H9 (cell line): ENCODE measurements at regions not wholly inside any gene's neighbourhood (a gene's known extent, or its start where the extent isn't known, plus 50 kb on each side); places are given as distances from the start of the nearest gene placed in this dataset.

Source experiments
- DNase-seq: peaks from one replicate; pipeline ENCODE4 v3.0.0-alpha.2; 2017
- H2AFZ ChIP-seq: one replicate; pipeline ENCODE4 v1.6.1; 2013; ENCODE audit warnings: mild to moderate bottlenecking, low read length, control low read depth, moderate library complexity
- H2AK5ac ChIP-seq: 2 replicates; pipeline ENCODE4 v1.6.1; 2013; ENCODE audit warnings: low read length, control low read depth, mixed read lengths; ENCODE audit not compliant: insufficient read length
- H2BK120ac ChIP-seq: one replicate; pipeline ENCODE4 v1.6.1; 2013; ENCODE audit warnings: low read depth, mild to moderate bottlenecking, low read length, control low read depth, inconsistent platforms; ENCODE audit not compliant: poor library complexity, severe bottlenecking
- H2BK12ac ChIP-seq: 2 replicates; pipeline ENCODE4 v1.6.1; 2013; ENCODE audit warnings: low read length, control low read depth, mixed read lengths, low read depth; ENCODE audit not compliant: insufficient read length
- H2BK15ac ChIP-seq: 2 replicates; pipeline ENCODE4 v1.6.1; 2013; ENCODE audit warnings: low read depth, low read length, control low read depth
- H2BK20ac ChIP-seq: one replicate; pipeline ENCODE4 v1.6.1; 2013; ENCODE audit warnings: low read depth, mild to moderate bottlenecking, low read length, control low read depth, inconsistent platforms; ENCODE audit not compliant: poor library complexity, severe bottlenecking
- H2BK5ac ChIP-seq: 2 replicates; pipeline ENCODE4 v1.6.1; 2013; ENCODE audit warnings: low read length, control low read depth, mixed read lengths; ENCODE audit not compliant: insufficient read length
- H3K14ac ChIP-seq: 2 replicates; pipeline ENCODE4 v1.6.1; 2013; ENCODE audit warnings: low read length, control low read depth; ENCODE audit not compliant: insufficient read depth
- H3K18ac ChIP-seq: 2 replicates; pipeline ENCODE4 v1.6.1; 2013; ENCODE audit warnings: low read depth, mild to moderate bottlenecking, mixed read lengths, low read length, control low read depth; ENCODE audit not compliant: insufficient read length
- H3K23ac ChIP-seq: 2 replicates; pipeline ENCODE4 v1.6.1; 2013; ENCODE audit warnings: low read length, control low read depth, mixed read lengths, low read depth; ENCODE audit not compliant: insufficient read length
- H3K23me2 ChIP-seq: 2 replicates; pipeline ENCODE4 v1.6.1; 2013; ENCODE audit warnings: low read depth, mild to moderate bottlenecking, mixed read lengths, low read length, control low read depth; ENCODE audit not compliant: insufficient read length, poor library complexity, severe bottlenecking
- H3K27ac ChIP-seq: 2 replicates; pipeline ENCODE4 v1.5.1; 2013; ENCODE audit warnings: low read length, control low read depth, mixed read lengths, low read depth; ENCODE audit not compliant: insufficient read length
- H3K27me3 ChIP-seq: 2 replicates; pipeline ENCODE4 v1.6.1; 2013; ENCODE audit warnings: low read length, control low read depth, inconsistent platforms; ENCODE audit not compliant: insufficient read depth
- H3K4ac ChIP-seq: 2 replicates; pipeline ENCODE4 v1.6.1; 2013; ENCODE audit warnings: low read depth, mild to moderate bottlenecking, control low read depth, inconsistent platforms, low read length, moderate library complexity
- H3K4me1 ChIP-seq: 2 replicates; pipeline ENCODE4 v1.6.1; 2013; ENCODE audit warnings: low read length, control low read depth, inconsistent platforms; ENCODE audit not compliant: insufficient read depth
- H3K4me2 ChIP-seq: 2 replicates; pipeline ENCODE4 v1.6.1; 2013; ENCODE audit warnings: low read length, control low read depth, mixed read lengths; ENCODE audit not compliant: insufficient read length, insufficient read depth
- H3K56ac ChIP-seq: 2 replicates; pipeline ENCODE4 v1.6.1; 2013; ENCODE audit warnings: low read depth, mild to moderate bottlenecking, mixed read lengths, low read length, control low read depth; ENCODE audit not compliant: insufficient read length
- H3K79me1 ChIP-seq: 2 replicates; pipeline ENCODE4 v1.6.1; 2013; ENCODE audit warnings: low read depth, mild to moderate bottlenecking, moderate library complexity, low read length, control low read depth, inconsistent platforms; ENCODE audit not compliant: insufficient read depth, poor library complexity, severe bottlenecking
- H3K79me2 ChIP-seq: 2 replicates; pipeline ENCODE4 v1.6.1; 2013; ENCODE audit warnings: low read length, control low read depth, inconsistent platforms; ENCODE audit not compliant: insufficient read depth
- H3K9ac ChIP-seq: 2 replicates; pipeline ENCODE4 v1.6.1; 2013; ENCODE audit warnings: low read length, control low read depth, mixed read lengths; ENCODE audit not compliant: insufficient read length; ENCODE audit errors: extremely low read depth
- H3K9me3 ChIP-seq: one replicate; pipeline ENCODE4 v1.6.1; 2013; ENCODE audit warnings: low read depth, low read length, inconsistent platforms; ENCODE audit not compliant: control insufficient read depth
- H3T11ph ChIP-seq: one replicate; pipeline ENCODE4 v1.6.1; 2013; ENCODE audit warnings: mild to moderate bottlenecking, low read length, control low read depth, inconsistent platforms
- H4K20me1 ChIP-seq: one replicate; pipeline ENCODE4 v1.6.1; 2013; ENCODE audit not compliant: control insufficient read depth, insufficient read length, insufficient read depth
- H4K5ac ChIP-seq: 2 replicates; pipeline ENCODE4 v1.6.1; 2013; ENCODE audit warnings: low read depth, mild to moderate bottlenecking, mixed read lengths, low read length, control low read depth; ENCODE audit not compliant: insufficient read length
- H4K8ac ChIP-seq: replicated peaks from 2 replicates; pipeline ENCODE4 v1.6.1; 2013; ENCODE audit warnings: low read length, control low read depth, mixed read lengths, low read depth; ENCODE audit not compliant: insufficient read length
- H4K91ac ChIP-seq: 2 replicates; pipeline ENCODE4 v1.6.1; 2013; ENCODE audit warnings: low read depth, mild to moderate bottlenecking, moderate library complexity, mixed read lengths, low read length, control low read depth; ENCODE audit not compliant: insufficient read length
- H3K27ac Mint-ChIP-seq, 3 experiments: 2 replicates in 2 of 3; 3 replicates in 1 of 3; pipeline ENCODE4 v1.8.0; 2020 to 2021; ENCODE audit warnings: mixed read lengths in 3 of 3, mild to moderate bottlenecking in 1 of 3, moderate library complexity in 1 of 3
- H3K27me3 Mint-ChIP-seq: 2 replicates; pipeline ENCODE4 v1.8.0; 2021; ENCODE audit warnings: low read depth, mild to moderate bottlenecking, moderate library complexity, mixed read lengths
- H3K36me3 Mint-ChIP-seq, 3 experiments: 2 replicates in 2 of 3; 3 replicates in 1 of 3; pipeline ENCODE4 v1.8.0; 2020 to 2021; ENCODE audit warnings: low read depth in 3 of 3, mixed read lengths in 3 of 3; ENCODE audit not compliant: insufficient read depth in 1 of 3
- H3K4me1 Mint-ChIP-seq, 2 experiments: 2 replicates each; pipeline ENCODE4 v1.8.0; 2020; ENCODE audit warnings: mixed read lengths in 2 of 2
- H3K4me3 Mint-ChIP-seq, 2 experiments: 2 replicates in 1 of 2; 3 replicates in 1 of 2; pipeline ENCODE4 v1.8.0; 2020 to 2021; ENCODE audit warnings: mild to moderate bottlenecking in 2 of 2, mixed read lengths in 2 of 2, moderate library complexity in 1 of 2
- H3K9me3 Mint-ChIP-seq, 2 experiments: 2 replicates in 1 of 2; 3 replicates in 1 of 2; pipeline ENCODE4 v1.8.0; 2020; ENCODE audit warnings: mild to moderate bottlenecking in 2 of 2, mixed read lengths in 2 of 2, moderate library complexity in 1 of 2
- WGBS: extraction: QIAGEN DNeasy Blood & Tissue Kit; methylation state at CpG from one replicate; pipeline ENCODE4 v1.1.7; 2013; ENCODE audit warnings: missing lambda C conversion rate, low lambda C conversion rate, mixed read lengths; ENCODE audit not compliant: insufficient read length; ENCODE audit errors: extremely low coverage; 5-methylcytosine and 5-hydroxymethylcytosine counted together
- TF ChIP-seq, protein P1 (sequence below): fragments of 200-600 bp; sonication (generic); conservative IDR thresholded peaks from 3 replicates; pipeline ENCODE4 v1.8.0; 2021; ENCODE audit warnings: antibody characterized with exemption, mild to moderate bottlenecking

DNA sequence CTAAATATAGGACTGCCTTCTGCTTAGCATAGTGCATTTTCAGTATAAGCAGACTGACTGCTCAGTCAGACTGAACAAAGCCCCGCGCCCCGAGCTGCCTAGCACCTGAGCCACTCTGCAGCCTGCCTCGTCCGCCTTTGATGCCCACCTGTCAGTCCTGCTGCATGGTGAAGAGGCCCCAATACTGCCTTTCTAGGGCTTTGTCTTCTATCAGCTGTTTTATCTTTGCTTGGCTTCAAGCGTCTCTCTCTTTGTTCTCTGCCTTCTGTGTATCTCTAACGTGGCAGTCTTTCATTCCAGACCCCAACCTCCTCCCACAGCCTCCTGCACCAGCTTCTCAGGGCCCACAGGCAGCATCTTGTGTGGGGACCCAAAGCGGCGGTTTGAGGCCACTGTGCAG is 1001.0 kb downstream of the VRK1 start:
- H2AFZ ChIP-seq, result no peak overlapping the region
- no peaks in the 10 kb centered on the region for H3K9me3 ChIP-seq

More for the DNA sequence above, 1001.0 kb downstream of the VRK1 start:
- Mint-ChIP-seq H3K36me3 (no peaks in the 10 kb centered on the region), H3K4me3 (no peak overlapping the region), H3K27ac (no peak overlapping the region), H3K27me3 (peaks cover 2% of the 10 kb centered on the region), H3K9me3 (no peaks in the 10 kb centered on the region), H3K4me1 (peaks cover 4 to 5% of the 10 kb centered on the region in 2 experiments)
- H3K23ac ChIP-seq, result no peak overlapping the region
- H4K5ac ChIP-seq, result no peak overlapping the region
- no peak overlapping the region for H2BK5ac ChIP-seq
- H2BK20ac ChIP-seq, result no peak overlapping the region
- H2BK12ac ChIP-seq, result no peak overlapping the region
- no peak overlapping the region for H3K27ac ChIP-seq
- H3K79me2 ChIP-seq, result no peaks in the 10 kb centered on the region
- H3T11ph ChIP-seq, result no peak overlapping the region
- no peak overlapping the region for H3K4ac ChIP-seq
- no peaks in the 10 kb centered on the region for H3K4me1 ChIP-seq
- H4K91ac ChIP-seq, result no peak overlapping the region
- no peak overlapping the region for H3K9ac ChIP-seq
- no peak overlapping the region for H2BK120ac ChIP-seq
- no peaks in the 10 kb centered on the region for H4K20me1 ChIP-seq
- TF ChIP-seq, protein P1, sequence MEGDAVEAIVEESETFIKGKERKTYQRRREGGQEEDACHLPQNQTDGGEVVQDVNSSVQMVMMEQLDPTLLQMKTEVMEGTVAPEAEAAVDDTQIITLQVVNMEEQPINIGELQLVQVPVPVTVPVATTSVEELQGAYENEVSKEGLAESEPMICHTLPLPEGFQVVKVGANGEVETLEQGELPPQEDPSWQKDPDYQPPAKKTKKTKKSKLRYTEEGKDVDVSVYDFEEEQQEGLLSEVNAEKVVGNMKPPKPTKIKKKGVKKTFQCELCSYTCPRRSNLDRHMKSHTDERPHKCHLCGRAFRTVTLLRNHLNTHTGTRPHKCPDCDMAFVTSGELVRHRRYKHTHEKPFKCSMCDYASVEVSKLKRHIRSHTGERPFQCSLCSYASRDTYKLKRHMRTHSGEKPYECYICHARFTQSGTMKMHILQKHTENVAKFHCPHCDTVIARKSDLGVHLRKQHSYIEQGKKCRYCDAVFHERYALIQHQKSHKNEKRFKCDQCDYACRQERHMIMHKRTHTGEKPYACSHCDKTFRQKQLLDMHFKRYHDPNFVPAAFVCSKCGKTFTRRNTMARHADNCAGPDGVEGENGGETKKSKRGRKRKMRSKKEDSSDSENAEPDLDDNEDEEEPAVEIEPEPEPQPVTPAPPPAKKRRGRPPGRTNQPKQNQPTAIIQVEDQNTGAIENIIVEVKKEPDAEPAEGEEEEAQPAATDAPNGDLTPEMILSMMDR, result no peak
- H2AK5ac ChIP-seq, result no peak overlapping the region
- H3K18ac ChIP-seq, result no peak overlapping the region
- H3K23me2 ChIP-seq, result no peaks in the 10 kb centered on the region
- no peak overlapping the region for H3K4me2 ChIP-seq
- no CpG with 5 or more reads among the region's 9 CpGs for WGBS
- no peaks in the 10 kb centered on the region for H3K27me3 ChIP-seq
- H3K56ac ChIP-seq, result no peak overlapping the region
- H3K14ac ChIP-seq, result no peak overlapping the region
- H2BK15ac ChIP-seq, result no peak overlapping the region
- no peaks in the 10 kb centered on the region for H3K79me1 ChIP-seq
- H4K8ac ChIP-seq, result no peak overlapping the region
- DNase-seq, result no peak
